Right ventricle myocardium superior (tissue), 1 donor: ENCODE measurements at regions not wholly inside any gene's neighbourhood (a gene's known extent, or its start where the extent isn't known, plus 50 kb on each side); places are given as distances from the start of the nearest gene placed in this dataset.
"Not testable (repeated sequence)": the region's sequence is repeated elsewhere in the genome, so short reads cannot be mapped to it uniquely, and the experiment has no call there.

Source experiments
- ATAC-seq: fragments of 200-7000 bp; cut with Tn5 transposase; one replicate; pipeline ENCODE4 v1.9.1; 2020; ENCODE audit warnings: mild to moderate bottlenecking; ENCODE audit not compliant: poor library complexity
- DNase-seq: peaks from one replicate; pipeline ENCODE4 v3.0.0-alpha.2; 2020
- intact Hi-C: fragments of 100-400 bp; cut with DNase I; formaldehyde crosslinking; loops from one replicate; pipeline ENCODE4 v1.11.2; 2022
- donor health status: DM: no; HTN: yes; CAD: no; lungs with severe emphysema.

GRCh38 chr21:38610623-38611251, 112.5 kb upstream of the ERG start:
- DNase-seq, result no peak
- intact Hi-C loops, result no loop called here
- no peak for ATAC-seq

GRCh38 chr21:38611277-38611676, 113.0 kb upstream of the ERG start:
- intact Hi-C loops, result no loop called here

GRCh38 chr21:38613686-38614085, 115.4 kb upstream of the ERG start:
- ATAC-seq, result no peak
- DNase-seq, result no peak
- intact Hi-C loops, result no loop called here

More at GRCh38 chr21:38611277-38611676, 113.0 kb upstream of the ERG start:
- DNase-seq, result no peak
- ATAC-seq, result no peak

GRCh38 chr21:38614558-38614957, 116.3 kb upstream of the ERG start:
- ATAC-seq (no peak), DNase-seq (no peak)
- intact Hi-C loops, result no loop called here

GRCh38 chr21:38619480-38619879, 121.2 kb upstream of the ERG start:
- DNase-seq (no peak), ATAC-seq (no peak)
- intact Hi-C loops, result no loop called here

GRCh38 chr21:38619992-38620479, 121.8 kb upstream of the ERG start:
- DNase-seq, result peak; percentile 86
- peak; percentile 94 for ATAC-seq
- intact Hi-C loops, result no loop called here

GRCh38 chr21:38621132-38621531, 122.9 kb upstream of the ERG start:
- DNase-seq (no peak), ATAC-seq (no peak)
- intact Hi-C loops, result no loop called here

- ATAC-seq (no peak), DNase-seq (no peak)
- intact Hi-C loops, result no loop called here
Measured at GRCh38 chr21:38622081-38622826, 124.0 kb upstream of the ERG start.

GRCh38 chr21:38622827-38623209, 124.5 kb upstream of the ERG start:
- intact Hi-C loops, result no loop called here
- DNase-seq, result no peak
- ATAC-seq, result no peak

GRCh38 chr21:38623552-38623951, 125.3 kb upstream of the ERG start:
- DNase-seq, result no peak
- no peak for ATAC-seq
- intact Hi-C loops, result no loop called here

- no peak for ATAC-seq
- intact Hi-C loops, result no loop called here
- no peak for DNase-seq
Measured at GRCh38 chr21:38625000-38625399, 126.7 kb upstream of the ERG start.

GRCh38 chr21:38626306-38626705, 128.0 kb upstream of the ERG start:
- ATAC-seq, result no peak
- intact Hi-C loops, result no loop called here
- DNase-seq, result no peak

GRCh38 chr21:38628349-38628748, 130.1 kb upstream of the ERG start:
- ATAC-seq, result no peak
- intact Hi-C loops, result no loop called here
- no peak for DNase-seq

GRCh38 chr21:38631206-38631605, 132.9 kb upstream of the ERG start:
- DNase-seq (no peak), ATAC-seq (no peak)
- intact Hi-C loops, result no loop called here

- DNase-seq (no peak), ATAC-seq (no peak)
- intact Hi-C loops, result no loop called here
Measured at GRCh38 chr21:38631676-38632075, 133.4 kb upstream of the ERG start.

GRCh38 chr21:38637161-38637560, 138.9 kb upstream of the ERG start:
- DNase-seq (no peak), ATAC-seq (no peak)
- intact Hi-C loops, result no loop called here

- no peak for DNase-seq
- no peak for ATAC-seq
- intact Hi-C loops, result no loop called here
Measured at GRCh38 chr21:38639571-38640354, 141.5 kb upstream of the ERG start.

GRCh38 chr21:38640355-38640742, 142.1 kb upstream of the ERG start:
- DNase-seq, ATAC-seq, intact Hi-C loops: not testable (repeated sequence)

- intact Hi-C loops, result no loop called here
- ATAC-seq (no peak), DNase-seq (no peak)
Measured at GRCh38 chr21:38643404-38644023, 145.2 kb upstream of the ERG start.
